NOMO-1 treated with dmso at 0.1 percent for 144 hours (cell line): ENCODE measurements at regions not wholly inside any gene's neighbourhood (a gene's known extent, or its start where the extent isn't known, plus 50 kb on each side); places are given as distances from the start of the nearest gene placed in this dataset.

ENCODE experiments used
- DNase-seq: peaks from one replicate; lab custom pipeline; 2025; ENCODE audit not compliant: unreplicated experiment; lab: John Stamatoyannopoulos, UW

DNA sequence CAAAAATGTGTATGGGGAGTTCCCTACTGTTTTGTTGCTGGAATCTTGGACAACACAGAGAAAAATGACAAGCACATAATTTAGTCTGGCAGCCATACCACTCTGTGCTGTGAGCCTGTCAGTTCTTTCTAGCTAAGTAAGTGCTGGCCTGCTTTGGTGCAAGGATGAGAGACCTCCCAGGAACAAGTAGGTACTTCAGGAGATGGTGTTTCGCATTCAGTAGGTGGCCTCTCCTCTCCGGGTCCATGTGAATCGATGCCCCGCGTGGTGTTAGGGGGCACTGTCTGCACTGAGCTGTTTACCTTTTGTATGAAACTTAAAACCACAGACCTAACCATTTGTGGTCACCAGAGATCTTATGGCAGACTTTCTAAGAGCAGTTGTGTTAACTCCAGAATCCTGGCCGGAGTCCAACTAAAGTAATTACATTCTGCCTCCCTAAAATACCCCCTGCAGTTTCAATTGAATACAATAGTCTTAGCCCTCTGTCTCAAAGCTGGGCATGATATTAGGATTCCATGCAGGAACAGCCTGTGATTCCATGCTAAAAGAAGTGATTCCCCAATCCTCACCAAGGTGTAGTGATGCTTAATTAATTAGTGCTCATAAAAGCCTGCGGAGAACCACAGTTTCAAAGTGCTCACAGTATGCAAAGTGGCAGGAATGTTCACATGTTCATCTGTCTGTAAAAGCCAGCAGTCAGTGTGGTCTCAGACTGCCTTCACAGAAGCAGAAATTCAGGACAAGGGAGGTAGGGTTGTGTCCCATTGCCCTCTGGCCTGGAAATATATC, 64.2 kb downstream of the LLPH start:
- no peak for DNase-seq

DNA sequence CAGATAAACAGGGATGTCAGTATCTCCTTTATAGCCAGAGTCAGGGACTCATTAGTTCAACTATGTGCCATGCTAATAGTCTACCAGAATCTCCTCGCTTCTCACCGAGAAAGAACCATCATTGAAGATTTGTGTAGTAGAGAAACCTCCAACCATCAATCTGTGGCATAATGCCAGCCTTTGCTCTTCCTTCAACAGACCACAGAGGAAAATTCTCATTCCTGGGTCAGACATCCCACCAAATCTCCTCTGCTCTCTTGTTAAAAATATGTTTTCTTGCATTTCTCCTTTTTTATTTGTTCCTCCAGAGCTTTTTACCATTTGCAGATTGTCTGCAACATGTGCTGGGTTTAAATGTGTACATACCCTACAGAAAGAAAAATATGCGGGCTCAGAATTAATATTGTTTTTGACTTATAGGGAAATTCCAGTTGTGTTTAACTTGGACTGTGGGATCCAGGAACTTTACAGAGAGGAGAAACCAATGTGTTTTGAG, 64.9 kb downstream of the LLPH start:
- no peak for DNase-seq

- DNase-seq: no peak
These were observed 65.4 kb downstream of the LLPH start for GRCh38 chr12:66065150-66065549.

- DNase-seq: no peak
These were observed 66.6 kb downstream of the LLPH start for GRCh38 chr12:66063916-66064315.

DNA sequence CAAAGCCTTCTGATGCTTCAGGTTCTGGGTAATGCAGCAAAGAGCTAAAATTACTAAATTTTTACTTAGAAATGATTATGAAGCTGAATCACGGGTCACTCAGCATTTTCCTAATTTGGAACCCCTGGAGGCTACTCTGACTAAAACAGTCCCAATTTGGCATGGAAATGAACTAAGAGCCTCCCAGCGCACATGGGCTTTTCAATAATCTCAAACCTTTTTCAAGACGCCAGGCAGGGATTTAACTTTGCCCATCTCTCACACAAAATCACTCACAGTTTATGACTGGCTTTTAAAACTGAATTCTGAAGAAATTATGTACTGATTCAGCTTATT, 68.3 kb downstream of the LLPH start:
- no peak for DNase-seq

- no peak for DNase-seq
These were observed 68.8 kb downstream of the LLPH start for GRCh38 chr12:66061557-66062289.

DNA sequence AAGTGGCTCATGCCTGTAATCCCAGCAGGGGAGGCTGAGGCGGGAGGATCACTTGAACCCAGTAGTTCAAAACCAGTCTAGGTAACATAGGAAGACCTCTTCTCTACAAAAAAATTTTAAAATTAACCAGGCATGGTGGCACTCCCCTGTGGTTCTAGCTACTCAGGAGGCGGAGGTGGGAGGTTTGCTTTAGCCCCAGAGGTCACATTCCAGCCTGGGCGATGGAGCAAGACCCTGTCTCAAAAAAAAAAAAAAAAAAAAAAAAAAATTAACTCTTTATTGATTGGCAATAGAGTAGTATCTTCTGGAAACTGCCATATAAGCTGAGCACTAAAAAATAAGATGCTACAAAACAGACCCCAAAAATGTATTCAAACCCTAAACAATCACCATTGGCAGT, 69.5 kb downstream of the LLPH start:
- DNase-seq: no peak

- DNase-seq: no peak
These were observed 70.2 kb downstream of the LLPH start for GRCh38 chr12:66060163-66060907.

- DNase-seq: no peak
These were observed 70.9 kb downstream of the LLPH start for GRCh38 chr12:66059666-66060065.

- DNase-seq: no peak
These were observed 72.0 kb downstream of the LLPH start for GRCh38 chr12:66058554-66058953.

GRCh38 chr12:66055837-66056319, 74.7 kb downstream of the LLPH start:
- peak; percentile 16 for DNase-seq

GRCh38 chr12:66052988-66053615, 77.4 kb downstream of the LLPH start:
- DNase-seq: no peak

- no peak for DNase-seq
These were observed 79.2 kb downstream of the LLPH start for GRCh38 chr12:66051361-66051760.

DNA sequence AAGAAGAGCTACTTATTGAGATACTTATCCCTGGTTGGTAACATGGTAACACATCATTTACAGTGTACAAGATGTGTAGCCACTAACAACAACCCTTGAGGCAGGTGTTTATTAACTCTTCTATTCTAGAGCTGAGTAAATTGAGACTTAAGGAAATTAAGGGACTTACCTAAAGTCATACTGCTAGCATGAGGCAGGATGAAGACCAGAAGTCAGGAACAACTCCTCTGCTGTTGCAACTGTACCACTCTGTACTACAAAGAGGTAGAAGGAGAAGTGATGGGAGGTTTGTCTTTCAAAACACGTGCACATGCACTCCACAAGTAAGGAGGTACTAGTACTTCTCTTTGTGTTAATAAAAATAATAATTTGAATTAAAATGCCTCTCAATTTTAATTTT, 79.9 kb downstream of the LLPH start:
- no peak for DNase-seq

DNA sequence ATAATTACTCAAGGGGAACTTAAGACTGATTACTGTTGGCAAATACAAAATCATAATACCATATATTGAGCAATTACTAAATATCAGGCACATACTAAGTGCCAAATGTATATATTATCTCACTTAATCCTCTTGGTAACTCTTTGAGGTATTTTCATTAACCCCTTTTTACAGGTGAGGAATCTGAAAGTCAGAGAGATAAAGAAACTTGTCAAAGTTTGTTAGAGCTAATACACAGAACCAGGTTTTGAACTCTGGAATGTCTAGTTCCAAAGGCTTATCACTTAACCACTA, 80.3 kb downstream of the LLPH start:
- no peak for DNase-seq

DNA sequence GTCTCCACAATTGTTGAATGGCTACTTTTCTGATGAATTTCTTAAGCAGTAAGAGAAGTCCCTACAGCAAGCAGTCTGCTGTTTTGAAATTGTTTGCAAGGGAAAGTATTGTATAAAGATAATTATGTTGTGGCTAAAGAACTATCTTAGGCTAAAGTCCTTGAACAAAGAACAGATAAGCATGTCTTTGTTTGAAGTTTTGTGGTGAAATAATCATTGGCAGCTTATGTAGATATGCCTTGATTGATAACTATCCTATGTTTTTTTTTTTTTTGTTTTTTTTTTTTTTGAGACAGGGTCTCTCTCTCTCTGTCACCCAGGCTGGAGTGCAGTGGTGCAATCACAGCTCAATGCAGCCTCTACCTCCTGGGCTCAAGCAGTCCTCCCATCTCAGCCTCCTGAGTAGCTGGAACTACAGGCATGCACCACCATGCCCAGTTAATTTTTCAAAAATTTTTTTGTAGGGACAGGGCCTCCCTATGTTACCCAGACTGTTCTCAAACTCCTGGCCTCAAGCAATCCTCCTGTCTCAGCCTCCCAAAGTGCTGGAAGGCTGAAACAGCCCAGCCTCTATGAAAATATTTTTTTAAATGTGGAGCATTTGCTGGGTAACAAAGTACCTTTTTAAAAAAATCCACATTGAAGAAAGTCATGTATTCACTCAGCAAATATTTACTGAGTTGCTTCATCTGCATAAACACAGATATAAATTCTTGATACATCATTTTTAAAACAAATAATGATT, 80.8 kb downstream of the LLPH start:
- DNase-seq: no peak

- DNase-seq: no peak
These were observed 81.6 kb downstream of the LLPH start for GRCh38 chr12:66048835-66049537.

DNA sequence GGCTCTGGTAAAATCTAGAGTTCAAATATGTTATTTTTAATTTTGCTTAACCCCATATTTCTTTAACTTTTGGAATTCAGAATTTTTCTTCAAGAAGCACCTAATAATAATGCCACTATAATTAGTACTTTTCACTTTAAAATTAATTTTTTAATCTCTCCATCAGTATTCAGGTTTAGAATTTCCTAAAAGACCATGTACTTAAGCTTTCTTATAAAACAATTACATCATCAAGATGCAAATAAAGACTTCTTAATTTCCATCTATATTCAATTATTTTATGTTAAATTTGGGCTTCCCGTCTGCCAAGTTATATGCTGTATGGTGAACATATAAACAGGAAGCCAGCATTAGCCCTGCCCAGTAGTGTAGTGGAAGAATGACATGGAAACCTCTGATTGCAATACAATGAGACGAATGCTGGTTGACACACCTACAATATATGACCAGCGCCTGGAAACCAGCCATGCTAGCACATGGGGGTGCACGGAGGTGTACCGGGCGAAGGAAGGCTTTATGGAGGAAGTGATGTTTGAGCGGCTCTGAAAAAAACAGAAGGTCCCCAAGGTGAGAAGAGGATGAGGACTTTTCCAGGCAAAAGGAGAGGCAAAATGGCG, 82.2 kb downstream of the LLPH start:
- DNase-seq: no peak

DNA sequence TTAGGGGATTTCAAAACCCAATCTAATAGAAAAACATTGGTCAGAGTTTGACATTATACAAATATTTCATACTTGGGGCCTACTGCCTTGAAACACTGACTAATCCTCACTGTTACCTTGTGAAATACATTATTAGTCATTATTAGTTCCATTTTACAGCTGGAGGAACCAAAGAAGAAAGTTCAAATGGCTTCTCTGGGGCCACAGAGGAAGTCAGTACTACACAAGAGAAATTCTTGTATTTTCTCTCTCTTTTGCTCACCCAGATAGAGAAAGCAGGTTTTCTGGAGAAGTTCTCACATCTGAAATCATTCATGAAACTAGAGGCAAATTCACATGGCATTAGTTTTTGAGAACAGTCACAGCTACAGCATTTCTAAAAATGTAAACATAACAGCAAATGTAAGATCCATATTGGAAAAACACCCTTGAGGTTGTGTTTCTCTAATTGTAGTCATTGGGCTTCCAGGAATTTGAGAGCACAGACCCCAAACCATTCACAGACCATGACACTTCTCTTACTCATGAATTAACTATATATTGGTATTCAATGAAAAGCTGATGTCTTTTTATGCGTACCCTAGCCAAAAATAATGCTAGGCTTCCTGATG, 83.0 kb downstream of the LLPH start:
- no peak for DNase-seq
